OCI-M1 (cell line): ENCODE measurements at regions not wholly inside any gene's neighbourhood (a gene's known extent, or its start where the extent isn't known, plus 50 kb on each side); places are given as distances from the start of the nearest gene placed in this dataset.

Source experiments
- DNase-seq: peaks from one replicate; lab custom pipeline; 2025; lab: John Stamatoyannopoulos, UW

DNA sequence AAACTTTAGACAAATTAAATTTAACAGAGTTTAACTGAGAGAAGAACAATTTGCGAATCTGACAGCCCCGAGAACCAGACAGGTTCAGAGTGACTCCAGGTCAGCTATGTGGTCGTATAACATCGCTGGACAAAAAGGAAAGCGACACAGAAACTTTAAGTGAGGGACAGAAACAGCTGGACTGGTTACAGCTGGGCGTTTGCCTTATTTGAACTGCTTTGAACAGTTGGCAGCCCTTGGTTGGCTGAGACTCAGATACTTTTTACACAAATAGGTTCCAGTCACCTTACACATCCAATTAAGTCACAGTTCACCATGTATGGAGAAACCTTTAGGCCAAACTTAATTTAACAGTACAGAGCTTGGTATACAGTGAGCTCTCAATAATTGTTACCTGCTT lies 436.9 kb downstream of the GUCY1A2 start:
- DNase-seq = no peak

DNA sequence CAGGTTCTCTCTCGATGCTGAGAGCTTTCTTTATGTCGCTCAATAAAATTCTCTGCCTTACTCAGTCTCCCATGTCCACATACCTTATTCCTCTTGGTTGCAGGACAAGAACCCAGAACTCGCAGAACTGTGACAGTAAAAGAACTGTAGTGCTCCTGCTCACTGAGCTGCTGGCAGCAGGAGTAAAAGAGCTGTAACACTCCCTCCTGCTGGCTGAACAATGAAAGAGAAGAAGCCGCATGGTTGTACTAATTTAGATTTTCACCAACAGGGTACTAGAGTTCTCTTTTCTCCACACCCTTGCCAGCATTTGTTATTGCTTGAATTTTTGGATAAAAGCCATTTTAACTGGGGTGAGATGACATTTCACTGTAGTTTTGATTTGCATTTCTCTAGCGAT lies 433.2 kb downstream of the GUCY1A2 start:
- no peak for DNase-seq

DNA sequence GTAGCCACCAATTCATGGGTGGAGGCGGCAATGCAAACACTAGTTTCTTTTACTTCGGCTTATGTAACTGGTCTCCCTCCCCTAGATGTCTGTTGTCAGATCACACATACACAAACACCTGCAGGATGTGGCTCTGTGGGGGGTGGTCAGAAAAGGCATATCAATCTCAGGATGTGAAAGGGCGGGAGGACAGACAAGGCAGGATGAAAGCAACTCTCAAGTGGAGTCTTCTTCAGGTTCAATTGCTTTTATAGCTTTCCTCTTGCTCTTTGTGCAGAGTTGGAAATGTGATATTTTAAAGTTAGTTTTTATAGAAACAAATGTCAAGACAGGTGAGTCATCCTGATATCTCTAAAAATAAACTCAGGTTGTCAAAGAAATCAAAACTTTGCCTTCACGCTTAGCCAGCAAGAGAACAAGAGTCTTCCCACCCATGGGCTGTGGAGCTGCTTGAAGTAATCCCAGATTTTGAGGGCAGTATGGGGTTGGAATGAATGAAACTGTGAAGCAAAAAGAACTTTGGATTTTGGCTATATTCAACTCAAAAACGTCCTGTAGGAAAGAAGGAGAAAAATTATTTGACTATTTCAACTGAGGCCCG lies 423.4 kb downstream of the GUCY1A2 start:
- no peak for DNase-seq

DNA sequence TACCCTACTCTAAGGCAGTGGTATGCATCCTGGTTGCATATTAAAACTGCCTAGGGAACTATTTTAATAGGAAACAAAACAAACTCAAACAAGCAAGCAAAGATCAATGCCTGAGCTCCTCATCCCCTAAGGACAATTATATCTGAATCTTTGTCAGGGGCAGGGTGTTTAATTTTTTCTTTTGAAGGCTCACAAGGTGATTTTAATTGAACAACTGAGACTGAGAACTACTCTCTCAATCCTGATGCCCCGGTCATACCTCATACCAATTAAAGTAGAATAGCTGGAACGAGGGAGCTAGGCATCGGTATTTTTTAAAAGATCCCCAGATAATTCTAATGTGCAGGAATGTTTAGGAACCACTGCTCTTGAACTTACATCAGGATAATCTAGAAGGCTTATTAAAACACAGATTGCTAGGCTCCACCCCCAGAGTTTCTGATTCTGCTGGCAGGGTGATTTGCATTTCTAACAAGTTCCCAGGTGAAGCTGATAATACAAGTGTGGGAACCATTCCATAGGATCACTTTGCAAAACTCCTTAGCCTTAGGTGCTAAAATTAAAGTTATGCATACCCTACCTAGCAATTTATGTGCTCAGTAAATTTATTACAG lies 416.5 kb downstream of the GUCY1A2 start:
- DNase-seq = no peak

DNA sequence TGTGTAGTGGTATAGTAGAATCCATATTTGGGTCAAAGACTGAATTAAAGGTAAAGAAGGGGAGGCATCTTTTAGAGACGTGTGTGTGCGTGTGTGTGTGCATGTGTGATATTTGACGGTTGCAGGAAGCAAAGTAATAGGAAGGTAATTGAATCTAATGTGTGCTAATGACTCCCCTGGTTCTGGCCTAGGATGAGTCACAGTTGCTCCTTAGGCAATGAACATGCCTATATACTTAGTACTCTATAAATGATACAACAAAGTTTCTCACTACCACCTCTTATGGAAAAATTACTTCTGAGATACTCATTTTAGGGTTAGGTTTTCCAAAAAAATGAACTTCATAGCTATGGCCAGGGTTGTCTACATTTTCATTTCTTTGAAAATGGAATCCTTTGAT lies 409.6 kb downstream of the GUCY1A2 start:
- no peak for DNase-seq

DNA sequence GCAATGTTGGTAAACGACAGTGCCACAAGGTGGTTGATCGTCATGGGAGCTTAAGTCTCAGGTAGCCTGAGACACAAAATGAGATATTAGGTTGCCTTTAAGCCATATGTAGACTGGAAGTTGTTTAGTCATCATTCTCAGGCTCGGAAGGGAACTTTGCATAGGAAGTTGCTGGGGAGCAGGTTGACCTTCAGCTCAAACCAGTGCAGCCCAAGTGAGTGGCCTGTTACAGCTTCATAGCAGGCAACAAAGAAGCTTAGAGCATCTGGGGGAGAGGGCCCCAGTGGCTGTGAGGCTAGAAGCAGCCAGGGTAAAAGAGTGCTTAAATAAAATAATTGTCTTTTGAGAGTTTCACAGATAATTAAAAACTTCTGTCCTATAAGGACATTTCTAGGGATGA lies 404.0 kb downstream of the GUCY1A2 start:
- DNase-seq = no peak

DNA sequence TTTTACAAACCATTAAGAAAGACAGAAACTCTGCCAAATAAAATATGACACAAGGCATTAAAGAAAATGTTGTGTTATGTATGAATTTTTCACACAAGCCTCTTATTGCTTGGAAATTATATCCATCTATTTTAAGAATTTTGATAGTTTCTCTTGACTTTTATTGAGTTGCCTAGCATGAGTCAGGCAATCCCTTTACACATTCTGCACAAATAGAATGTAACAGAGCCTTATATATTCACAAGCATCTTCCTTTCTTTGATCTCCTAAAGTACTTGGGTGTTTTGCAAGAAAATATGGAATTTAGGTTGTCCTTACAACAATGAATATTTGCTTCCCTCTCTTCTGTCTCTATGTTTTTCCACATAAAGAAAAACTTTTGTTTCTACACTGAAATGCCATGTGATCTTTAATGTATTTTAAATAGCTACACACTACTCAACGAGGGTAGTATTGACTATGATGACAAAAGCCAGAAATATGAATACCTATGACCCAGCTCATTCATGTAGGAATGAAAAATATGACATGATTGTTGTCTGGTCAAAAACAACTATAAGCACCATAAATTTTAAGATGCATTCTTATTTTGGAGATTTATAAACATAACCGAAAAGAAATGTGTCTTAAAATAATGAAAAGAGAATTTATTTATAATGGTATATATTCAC lies 398.8 kb downstream of the GUCY1A2 start:
- no peak for DNase-seq

DNA sequence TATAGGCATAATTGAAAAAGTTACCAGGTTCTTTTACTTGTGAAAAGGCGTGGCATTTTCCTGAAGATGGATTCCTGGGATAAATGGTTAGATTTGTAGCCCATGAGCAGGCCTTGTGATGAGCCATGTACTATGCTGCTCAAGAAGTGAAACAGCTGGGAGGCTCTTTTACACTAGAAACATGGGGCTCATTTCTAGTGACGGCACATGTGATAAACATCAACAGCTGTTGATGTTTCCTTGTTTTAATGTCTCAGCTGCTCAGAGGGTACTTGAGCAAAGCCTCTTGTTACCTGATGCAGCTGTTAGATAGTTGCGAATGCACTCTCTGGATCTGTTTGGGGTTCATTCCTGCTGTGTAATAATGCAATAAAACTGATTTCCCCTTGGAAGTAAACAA lies 396.8 kb downstream of the GUCY1A2 start:
- DNase-seq = no peak
